Hepatocyte (in vitro differentiated cells): ENCODE measurements at regions not wholly inside any gene's neighbourhood (a gene's known extent, or its start where the extent isn't known, plus 50 kb on each side); places are given as distances from the start of the nearest gene placed in this dataset.

Source experiments
- DNase-seq: peaks from one replicate; pipeline ENCODE4 v3.0.0-alpha.2; 2016; ENCODE audit warnings: low spot score
- H2AFZ ChIP-seq: fragments of 200-600 bp; sonication (generic); 2 replicates; pipeline ENCODE4 v1.6.0; 2016; ENCODE audit warnings: antibody characterized with exemption, mild to moderate bottlenecking
- H3K27ac ChIP-seq: fragments of 200-600 bp; sonication (generic); 2 replicates; pipeline ENCODE4 v1.5.1; 2016; ENCODE audit warnings: mild to moderate bottlenecking
- H3K27me3 ChIP-seq: fragments of 200-600 bp; sonication (generic); 2 replicates; pipeline ENCODE4 v1.6.1; 2016
- H3K36me3 ChIP-seq: fragments of 200-600 bp; sonication (generic); replicated peaks from 2 replicates; pipeline ENCODE4 v1.5.1; 2016; ENCODE audit warnings: low read depth; ENCODE audit not compliant: insufficient read depth
- H3K4me1 ChIP-seq: fragments of 200-600 bp; sonication (generic); 2 replicates; pipeline ENCODE4 v1.5.1; 2016; ENCODE audit warnings: mild to moderate bottlenecking, moderate library complexity; ENCODE audit not compliant: insufficient read depth
- H3K4me2 ChIP-seq: fragments of 200-600 bp; sonication (generic); 2 replicates; pipeline ENCODE4 v1.6.0; 2016
- H3K4me3 ChIP-seq: fragments of 200-600 bp; sonication (generic); 2 replicates; pipeline ENCODE4 v1.5.1; 2016; ENCODE audit warnings: mild to moderate bottlenecking
- H3K79me2 ChIP-seq: fragments of 200-600 bp; sonication (generic); 2 replicates; pipeline ENCODE4 v1.6.0; 2017; ENCODE audit warnings: mild to moderate bottlenecking
- H3K9me2 ChIP-seq: fragments of 200-600 bp; sonication (generic); replicated peaks from 2 replicates; pipeline ENCODE4 v1.6.0; 2017; ENCODE audit warnings: mild to moderate bottlenecking; ENCODE audit not compliant: insufficient read depth
- H3K9me3 ChIP-seq: fragments of 200-600 bp; sonication (generic); 2 replicates; pipeline ENCODE4 v1.5.1; 2016; ENCODE audit warnings: low read depth, mild to moderate bottlenecking
- H4K20me1 ChIP-seq: fragments of 200-600 bp; sonication (generic); 2 replicates; pipeline ENCODE4 v1.6.0; 2016; ENCODE audit warnings: mild to moderate bottlenecking; ENCODE audit not compliant: insufficient read depth, poor library complexity, severe bottlenecking
- EZH2 ChIP-seq: fragments of 200-600 bp; sonication (generic); IDR thresholded peaks from 2 replicates; pipeline ENCODE4 v1.6.1; 2016; ENCODE audit warnings: antibody characterized with exemption, mild to moderate bottlenecking, borderline replicate concordance
- EZH2phosphoT487 ChIP-seq: fragments of 200-600 bp; sonication (generic); IDR thresholded peaks from one replicate; pipeline ENCODE4 v1.6.1; 2018; ENCODE audit warnings: antibody characterized with exemption, mild to moderate bottlenecking, low read depth, moderate library complexity; ENCODE audit not compliant: unreplicated experiment, severe bottlenecking
- WGBS: methylation state at CpG from one replicate; pipeline ENCODE4 v1.1.6; 2016; ENCODE audit warnings: low lambda C conversion rate; ENCODE audit errors: missing lambda C conversion rate; 5-methylcytosine and 5-hydroxymethylcytosine counted together
- TF ChIP-seq, protein P1 (sequence below): fragments of 200-600 bp; sonication (generic); IDR thresholded peaks from 2 replicates; pipeline ENCODE4 v1.5.1; 2016; ENCODE audit warnings: antibody characterized with exemption, mild to moderate bottlenecking; ENCODE audit not compliant: poor library complexity

DNA sequence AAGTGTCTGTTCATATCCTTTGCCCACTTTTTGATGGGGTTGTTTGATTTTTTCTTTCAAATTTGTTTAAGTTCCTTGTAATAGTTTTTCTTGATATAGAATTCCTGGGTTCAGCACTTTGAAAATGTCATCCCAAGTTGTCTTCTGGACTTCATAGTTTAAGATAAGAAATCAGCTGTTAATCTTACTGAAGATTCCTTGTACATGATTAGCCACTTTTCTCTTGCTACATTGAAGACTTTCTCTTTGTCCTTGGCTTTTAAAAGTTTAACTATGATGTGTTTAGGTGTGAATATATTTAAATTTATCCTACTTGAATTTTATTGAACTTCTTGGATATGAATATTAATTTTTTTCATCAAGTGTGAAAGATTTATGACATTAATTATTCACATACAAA, 387.2 kb upstream of the CWC22 start:
- Histone ChIP-seq H2AFZ (no peak overlapping the region), H3K4me3 (no peak overlapping the region), H3K79me2 (no peaks in the 10 kb centered on the region), H3K4me2 (no peak overlapping the region), H3K9me3 (no peaks in the 10 kb centered on the region), H3K27ac (no peak overlapping the region), H3K9me2 (no peaks in the 10 kb centered on the region), H4K20me1 (no peaks in the 10 kb centered on the region), H3K27me3 (no peaks in the 10 kb centered on the region), H3K36me3 (no peaks in the 10 kb centered on the region), H3K4me1 (no peaks in the 10 kb centered on the region)
- TF ChIP-seq, protein P1, sequence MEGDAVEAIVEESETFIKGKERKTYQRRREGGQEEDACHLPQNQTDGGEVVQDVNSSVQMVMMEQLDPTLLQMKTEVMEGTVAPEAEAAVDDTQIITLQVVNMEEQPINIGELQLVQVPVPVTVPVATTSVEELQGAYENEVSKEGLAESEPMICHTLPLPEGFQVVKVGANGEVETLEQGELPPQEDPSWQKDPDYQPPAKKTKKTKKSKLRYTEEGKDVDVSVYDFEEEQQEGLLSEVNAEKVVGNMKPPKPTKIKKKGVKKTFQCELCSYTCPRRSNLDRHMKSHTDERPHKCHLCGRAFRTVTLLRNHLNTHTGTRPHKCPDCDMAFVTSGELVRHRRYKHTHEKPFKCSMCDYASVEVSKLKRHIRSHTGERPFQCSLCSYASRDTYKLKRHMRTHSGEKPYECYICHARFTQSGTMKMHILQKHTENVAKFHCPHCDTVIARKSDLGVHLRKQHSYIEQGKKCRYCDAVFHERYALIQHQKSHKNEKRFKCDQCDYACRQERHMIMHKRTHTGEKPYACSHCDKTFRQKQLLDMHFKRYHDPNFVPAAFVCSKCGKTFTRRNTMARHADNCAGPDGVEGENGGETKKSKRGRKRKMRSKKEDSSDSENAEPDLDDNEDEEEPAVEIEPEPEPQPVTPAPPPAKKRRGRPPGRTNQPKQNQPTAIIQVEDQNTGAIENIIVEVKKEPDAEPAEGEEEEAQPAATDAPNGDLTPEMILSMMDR: no peak
- TF ChIP-seq EZH2phosphoT487 (no peak), EZH2 (no peak)
- DNase-seq: no peak

DNA sequence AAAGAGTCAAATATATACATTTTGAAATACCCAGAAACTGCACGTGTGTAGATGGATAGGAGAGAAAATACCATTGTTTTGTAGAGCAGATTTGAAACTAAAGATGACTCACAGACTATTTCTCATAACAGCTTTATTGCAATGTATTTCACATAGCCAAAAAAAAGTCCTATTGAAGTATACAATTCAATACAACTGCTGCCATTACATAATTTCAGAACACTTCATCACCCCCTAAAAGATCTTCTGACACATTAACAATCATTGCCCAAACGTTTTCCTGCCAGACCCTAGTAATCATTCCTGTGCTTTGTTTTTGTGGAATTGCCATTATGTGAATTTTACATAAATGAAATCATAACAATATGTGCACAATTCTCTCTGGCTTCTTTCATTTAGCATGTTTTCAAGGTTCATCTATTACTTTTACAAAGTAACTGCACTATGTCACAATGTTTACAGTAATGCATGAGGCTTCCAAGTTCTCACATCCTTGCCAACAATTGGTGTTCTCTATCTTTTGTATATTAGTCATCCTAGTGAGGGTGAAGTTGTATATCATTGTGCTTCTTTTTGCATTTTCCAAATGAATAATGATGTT, 378.6 kb upstream of the CWC22 start:
- H3K4me1 ChIP-seq: no peaks in the 10 kb centered on the region
- no peak overlapping the region for H3K4me2 ChIP-seq
- no peak overlapping the region for H3K4me3 ChIP-seq
- no peaks in the 10 kb centered on the region for H3K36me3 ChIP-seq
- no peak overlapping the region for H3K27ac ChIP-seq
- H3K9me3 ChIP-seq: no peaks in the 10 kb centered on the region
- no peaks in the 10 kb centered on the region for H4K20me1 ChIP-seq
- H3K9me2 ChIP-seq: no peaks in the 10 kb centered on the region
- no peaks in the 10 kb centered on the region for H3K27me3 ChIP-seq
- H2AFZ ChIP-seq: no peak overlapping the region
- 55% methylated on average over 2 of the region's 2 CpGs for WGBS
- TF ChIP-seq EZH2phosphoT487 (no peak), EZH2 (no peak)
- TF ChIP-seq, protein P1: no peak
- DNase-seq: peak; percentile 6
- no peaks in the 10 kb centered on the region for H3K79me2 ChIP-seq

DNA sequence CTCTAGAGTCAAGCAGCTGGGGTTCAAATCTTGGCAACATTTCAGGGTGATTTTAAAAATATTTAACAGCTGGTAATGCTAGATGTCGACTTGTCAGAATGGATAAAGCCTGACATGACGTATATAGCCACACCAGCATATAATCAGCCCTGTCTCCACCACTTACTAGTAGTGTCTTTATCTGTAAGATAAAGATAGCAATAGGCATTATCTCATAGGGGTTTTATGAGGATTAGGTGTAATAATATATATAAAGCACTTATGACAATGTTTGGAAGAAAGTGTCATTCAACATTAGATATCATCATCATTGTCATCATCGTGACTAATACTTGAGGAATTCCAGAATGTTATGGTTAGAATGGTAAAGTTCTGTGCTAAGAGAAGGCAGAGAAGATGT, 369.0 kb upstream of the CWC22 start:
- 33% methylated on average over 3 of the region's 3 CpGs for WGBS
- H3K36me3 ChIP-seq: no peaks in the 10 kb centered on the region
- no peak for DNase-seq
- no peaks in the 10 kb centered on the region for H3K4me1 ChIP-seq
- H3K4me3 ChIP-seq: no peak overlapping the region
- H3K79me2 ChIP-seq: no peaks in the 10 kb centered on the region
- no peak overlapping the region for H3K27ac ChIP-seq
- no peak overlapping the region for H2AFZ ChIP-seq
- no peaks in the 10 kb centered on the region for H4K20me1 ChIP-seq
- no peaks in the 10 kb centered on the region for H3K9me3 ChIP-seq
- no peak for TF ChIP-seq EZH2phosphoT487
- TF ChIP-seq, protein P1: no peak
- TF ChIP-seq EZH2: no peak
- H3K4me2 ChIP-seq: no peak overlapping the region
- no peaks in the 10 kb centered on the region for H3K9me2 ChIP-seq
- H3K27me3 ChIP-seq: no peaks in the 10 kb centered on the region
